ENCODE measurements at regions not wholly inside any gene's neighbourhood (a gene's known extent, or its start where the extent isn't known, plus 50 kb on each side); places are given as distances from the start of the nearest gene placed in this dataset.

DNA sequence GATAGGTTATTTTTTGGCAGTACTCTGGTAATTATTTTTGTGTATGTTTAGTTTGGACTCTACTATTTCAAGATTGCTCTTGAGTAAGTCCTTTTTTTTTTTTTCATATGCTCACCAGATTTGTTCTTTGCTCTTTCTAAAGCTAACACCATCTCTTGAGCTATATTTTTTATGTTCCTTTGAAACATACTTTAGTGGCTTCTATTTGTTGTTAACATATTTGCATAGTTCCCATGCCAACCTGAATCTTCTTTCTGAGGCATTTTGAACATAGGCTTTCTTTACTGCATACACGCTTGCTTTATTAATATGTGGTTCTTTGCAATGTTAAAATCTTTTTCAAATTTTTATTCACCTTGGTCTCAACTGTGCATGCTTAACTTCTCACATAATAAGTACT, 1644.9 kb downstream of the SUCLG1 start:
- TF ChIP-seq, protein P1, sequence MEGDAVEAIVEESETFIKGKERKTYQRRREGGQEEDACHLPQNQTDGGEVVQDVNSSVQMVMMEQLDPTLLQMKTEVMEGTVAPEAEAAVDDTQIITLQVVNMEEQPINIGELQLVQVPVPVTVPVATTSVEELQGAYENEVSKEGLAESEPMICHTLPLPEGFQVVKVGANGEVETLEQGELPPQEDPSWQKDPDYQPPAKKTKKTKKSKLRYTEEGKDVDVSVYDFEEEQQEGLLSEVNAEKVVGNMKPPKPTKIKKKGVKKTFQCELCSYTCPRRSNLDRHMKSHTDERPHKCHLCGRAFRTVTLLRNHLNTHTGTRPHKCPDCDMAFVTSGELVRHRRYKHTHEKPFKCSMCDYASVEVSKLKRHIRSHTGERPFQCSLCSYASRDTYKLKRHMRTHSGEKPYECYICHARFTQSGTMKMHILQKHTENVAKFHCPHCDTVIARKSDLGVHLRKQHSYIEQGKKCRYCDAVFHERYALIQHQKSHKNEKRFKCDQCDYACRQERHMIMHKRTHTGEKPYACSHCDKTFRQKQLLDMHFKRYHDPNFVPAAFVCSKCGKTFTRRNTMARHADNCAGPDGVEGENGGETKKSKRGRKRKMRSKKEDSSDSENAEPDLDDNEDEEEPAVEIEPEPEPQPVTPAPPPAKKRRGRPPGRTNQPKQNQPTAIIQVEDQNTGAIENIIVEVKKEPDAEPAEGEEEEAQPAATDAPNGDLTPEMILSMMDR (optimal IDR thresholded peaks at IDR 0.05 in 1 of 3, IDR thresholded peaks at IDR 0.05 in 1 of 3, conservative IDR thresholded peaks at IDR 0.05 in 1 of 3; ENCODE audit: extremely low read depth in 1 of 3, insufficient read depth in 2 of 3, low read length in 3 of 3): no peak
- TF ChIP-seq EZH2 (IDR thresholded peaks at IDR 0.05; ENCODE audit: low read length): no peak
